KMS-11 (cell line): ENCODE measurements at regions not wholly inside any gene's neighbourhood (a gene's known extent, or its start where the extent isn't known, plus 50 kb on each side); places are given as distances from the start of the nearest gene placed in this dataset.

Source experiments
- H2AFZ ChIP-seq: fragments of 200-600 bp; sonication (generic); 2 replicates; pipeline ENCODE4 v1.6.1; 2016; ENCODE audit warnings: antibody characterized with exemption, mixed run types, low read depth
- H3K27ac ChIP-seq: fragments of 200-600 bp; sonication (generic); 2 replicates; pipeline ENCODE4 v1.6.1; 2016; ENCODE audit warnings: mild to moderate bottlenecking, mixed run types
- H3K27me3 ChIP-seq: fragments of 200-600 bp; sonication (generic); 2 replicates; pipeline ENCODE4 v1.6.1; 2017; ENCODE audit warnings: mild to moderate bottlenecking, low read depth, mixed run types, moderate library complexity; ENCODE audit not compliant: insufficient read depth
- H3K36me3 ChIP-seq: fragments of 200-600 bp; sonication (generic); 2 replicates; pipeline ENCODE4 v1.6.1; 2017; ENCODE audit warnings: mild to moderate bottlenecking, mixed run types; ENCODE audit not compliant: insufficient read depth
- H3K4me1 ChIP-seq: fragments of 200-600 bp; sonication (generic); 2 replicates; pipeline ENCODE4 v1.6.1; 2016; ENCODE audit warnings: mild to moderate bottlenecking, low read depth, mixed run types; ENCODE audit not compliant: poor library complexity, severe bottlenecking
- H3K4me2 ChIP-seq: fragments of 200-600 bp; sonication (generic); 2 replicates; pipeline ENCODE4 v1.7.0; 2016; ENCODE audit warnings: mild to moderate bottlenecking, mixed run types
- H3K4me3 ChIP-seq: fragments of 200-600 bp; sonication (generic); IDR thresholded peaks from 2 replicates; pipeline ENCODE4 v1.6.1; 2017; ENCODE audit warnings: low read depth, low read length, mixed read lengths; ENCODE audit not compliant: insufficient read depth
- H3K79me2 ChIP-seq: fragments of 200-600 bp; sonication (generic); 2 replicates; pipeline ENCODE4 v1.6.1; 2016; ENCODE audit warnings: low read depth, mixed run types; ENCODE audit not compliant: insufficient read depth
- H3K9ac ChIP-seq: fragments of 200-600 bp; sonication (generic); 2 replicates; pipeline ENCODE4 v1.6.1; 2016; ENCODE audit warnings: mild to moderate bottlenecking, mixed run types
- H4K20me1 ChIP-seq: fragments of 200-600 bp; sonication (generic); 2 replicates; pipeline ENCODE4 v1.6.1; 2016; ENCODE audit warnings: mild to moderate bottlenecking, mixed run types; ENCODE audit not compliant: insufficient read depth
- CTCF ChIP-seq: fragments of 200-600 bp; sonication (generic); conservative IDR thresholded peaks from 2 replicates; pipeline ENCODE4 v1.6.1; 2017; ENCODE audit warnings: low read depth, mild to moderate bottlenecking, antibody characterized with exemption, low read length, moderate library complexity, mixed read lengths

GRCh38 chr13:37486171-37486681 is 112.3 kb downstream of the POSTN start:
- Histone ChIP-seq H2AFZ (no peak overlapping the region), H3K27me3 (no peaks in the 10 kb centered on the region), H3K4me1 (peaks cover 4% of the 10 kb centered on the region), H4K20me1 (no peaks in the 10 kb centered on the region), H3K9ac (no peak overlapping the region), H3K79me2 (no peaks in the 10 kb centered on the region), H3K4me2 (no peak overlapping the region), H3K36me3 (no peaks in the 10 kb centered on the region), H3K27ac (no peak overlapping the region), H3K4me3 (no peak overlapping the region)
- TF ChIP-seq CTCF: no peak

GRCh38 chr13:37485756-37486155 is 112.8 kb downstream of the POSTN start:
- Histone ChIP-seq H3K79me2 (no peaks in the 10 kb centered on the region), H3K27ac (no peak overlapping the region), H3K4me1 (no peaks in the 10 kb centered on the region), H3K36me3 (no peaks in the 10 kb centered on the region), H4K20me1 (no peaks in the 10 kb centered on the region), H3K4me3 (no peak overlapping the region), H3K27me3 (no peaks in the 10 kb centered on the region), H3K9ac (no peak overlapping the region), H2AFZ (no peak overlapping the region), H3K4me2 (no peak overlapping the region)
- TF ChIP-seq CTCF: no peak

GRCh38 chr13:37484056-37484455 is 114.5 kb downstream of the POSTN start:
- H3K9ac ChIP-seq: no peak overlapping the region
- H4K20me1 ChIP-seq: no peaks in the 10 kb centered on the region
- no peak overlapping the region for H2AFZ ChIP-seq
- H3K4me3 ChIP-seq: no peak overlapping the region
- H3K36me3 ChIP-seq: no peaks in the 10 kb centered on the region
- no peaks in the 10 kb centered on the region for H3K4me1 ChIP-seq
- H3K4me2 ChIP-seq: no peak overlapping the region
- TF ChIP-seq CTCF: no peak
- no peak overlapping the region for H3K27ac ChIP-seq
- no peaks in the 10 kb centered on the region for H3K27me3 ChIP-seq
- H3K79me2 ChIP-seq: no peaks in the 10 kb centered on the region

GRCh38 chr13:37482331-37482730 is 116.2 kb downstream of the POSTN start:
- Histone ChIP-seq H3K79me2 (no peaks in the 10 kb centered on the region), H2AFZ (no peak overlapping the region), H3K27ac (no peak overlapping the region), H3K4me2 (no peak overlapping the region), H3K9ac (no peak overlapping the region), H3K36me3 (no peaks in the 10 kb centered on the region), H3K27me3 (no peaks in the 10 kb centered on the region), H4K20me1 (no peaks in the 10 kb centered on the region), H3K4me1 (no peaks in the 10 kb centered on the region), H3K4me3 (no peak overlapping the region)
- no peak for TF ChIP-seq CTCF
